ENCODE measurements at regions not wholly inside any gene's neighbourhood (a gene's known extent, or its start where the extent isn't known, plus 50 kb on each side); places are given as distances from the start of the nearest gene placed in this dataset.

GRCh38 chr6:14763139-14763538 is 482.7 kb upstream of the JARID2 start:
- Mint-ChIP-seq H3K4me3 (no peak overlapping the region), H3K4me1 (peaks cover 4% of the 10 kb centered on the region), H3K27me3 (no peaks in the 10 kb centered on the region), H3K27ac (no peak overlapping the region), H3K36me3 (ENCODE audit: low read depth) (no peaks in the 10 kb centered on the region)
- ATAC-seq (no peak), DNase-seq (no peak)
- H3K9me3 ChIP-seq (ENCODE audit: control insufficient read depth, low read length, poor library complexity, severe bottlenecking): no peaks in the 10 kb centered on the region

GRCh38 chr6:14763616-14764015 is 482.3 kb upstream of the JARID2 start:
- Mint-ChIP-seq H3K4me3 (no peak overlapping the region), H3K27me3 (no peaks in the 10 kb centered on the region), H3K4me1 (peaks cover 4% of the 10 kb centered on the region), H3K36me3 (ENCODE audit: low read depth) (no peaks in the 10 kb centered on the region), H3K27ac (no peak overlapping the region)
- no peak for ATAC-seq
- DNase-seq: no peak
- H3K9me3 ChIP-seq (ENCODE audit: control insufficient read depth, low read length, poor library complexity, severe bottlenecking): no peaks in the 10 kb centered on the region

GRCh38 chr6:14765106-14765505 is 480.8 kb upstream of the JARID2 start:
- H3K36me3 Mint-ChIP-seq (ENCODE audit: low read depth): no peaks in the 10 kb centered on the region
- no peaks in the 10 kb centered on the region for H3K27me3 Mint-ChIP-seq
- no peaks in the 10 kb centered on the region for H3K9me3 ChIP-seq (ENCODE audit: control insufficient read depth, low read length, poor library complexity, severe bottlenecking)
- peaks cover 4% of the 10 kb centered on the region for H3K4me1 Mint-ChIP-seq
- DNase-seq: no peak
- ATAC-seq: no peak
- H3K27ac Mint-ChIP-seq: no peak overlapping the region
- no peak overlapping the region for H3K4me3 Mint-ChIP-seq

- ATAC-seq (no peak), DNase-seq (no peak)
- H3K4me1 Mint-ChIP-seq: peaks cover 4% of the 10 kb centered on the region
- H3K9me3 ChIP-seq (ENCODE audit: control insufficient read depth, low read length, poor library complexity, severe bottlenecking): no peaks in the 10 kb centered on the region
- no peak overlapping the region for H3K27ac Mint-ChIP-seq
- no peak overlapping the region for H3K4me3 Mint-ChIP-seq
- no peaks in the 10 kb centered on the region for H3K36me3 Mint-ChIP-seq (ENCODE audit: low read depth)
- H3K27me3 Mint-ChIP-seq: peaks cover 3% of the 10 kb centered on the region
Observed at GRCh38 chr6:14765721-14766390, 480.0 kb upstream of the JARID2 start.

- Mint-ChIP-seq H3K27ac (no peak overlapping the region), H3K36me3 (ENCODE audit: low read depth) (no peaks in the 10 kb centered on the region), H3K27me3 (peaks cover 5% of the 10 kb centered on the region), H3K4me1 (peaks cover 4% of the 10 kb centered on the region), H3K4me3 (no peak overlapping the region)
- ATAC-seq (no peak), DNase-seq (no peak)
- H3K9me3 ChIP-seq (ENCODE audit: control insufficient read depth, low read length, poor library complexity, severe bottlenecking): no peaks in the 10 kb centered on the region
Observed at GRCh38 chr6:14766391-14766994, 479.4 kb upstream of the JARID2 start.

- no peak for ATAC-seq
- peaks cover 4% of the 10 kb centered on the region for H3K4me1 Mint-ChIP-seq
- no peaks in the 10 kb centered on the region for H3K36me3 Mint-ChIP-seq (ENCODE audit: low read depth)
- DNase-seq: no peak
- no peaks in the 10 kb centered on the region for H3K9me3 ChIP-seq (ENCODE audit: control insufficient read depth, low read length, poor library complexity, severe bottlenecking)
- H3K27ac Mint-ChIP-seq: no peak overlapping the region
- no peak overlapping the region for H3K4me3 Mint-ChIP-seq
- H3K27me3 Mint-ChIP-seq: peaks cover 5% of the 10 kb centered on the region
Observed at GRCh38 chr6:14767226-14767625, 478.6 kb upstream of the JARID2 start.

GRCh38 chr6:14770040-14770439 is 475.8 kb upstream of the JARID2 start:
- no peaks in the 10 kb centered on the region for H3K9me3 ChIP-seq (ENCODE audit: control insufficient read depth, low read length, poor library complexity, severe bottlenecking)
- H3K4me1 Mint-ChIP-seq: peaks cover 2% of the 10 kb centered on the region
- no peaks in the 10 kb centered on the region for H3K36me3 Mint-ChIP-seq (ENCODE audit: low read depth)
- no peak overlapping the region for H3K4me3 Mint-ChIP-seq
- H3K27me3 Mint-ChIP-seq: peaks cover 5% of the 10 kb centered on the region
- ATAC-seq (no peak), DNase-seq (no peak)
- H3K27ac Mint-ChIP-seq: no peak overlapping the region

- H3K27me3 Mint-ChIP-seq: peaks cover 7% of the 10 kb centered on the region
- no peaks in the 10 kb centered on the region for H3K36me3 Mint-ChIP-seq (ENCODE audit: low read depth)
- H3K9me3 ChIP-seq (ENCODE audit: control insufficient read depth, low read length, poor library complexity, severe bottlenecking): no peaks in the 10 kb centered on the region
- ATAC-seq: no peak
- peaks cover 2% of the 10 kb centered on the region for H3K4me1 Mint-ChIP-seq
- no peak overlapping the region for H3K4me3 Mint-ChIP-seq
- H3K27ac Mint-ChIP-seq: no peak overlapping the region
- DNase-seq: no peak
Observed at GRCh38 chr6:14770572-14770971, 475.3 kb upstream of the JARID2 start.

GRCh38 chr6:14771016-14771415 is 474.9 kb upstream of the JARID2 start:
- DNase-seq: no peak
- Mint-ChIP-seq H3K36me3 (ENCODE audit: low read depth) (no peaks in the 10 kb centered on the region), H3K4me1 (peaks cover 2% of the 10 kb centered on the region), H3K27ac (no peak overlapping the region), H3K27me3 (peaks cover 12% of the 10 kb centered on the region), H3K4me3 (no peak overlapping the region)
- H3K9me3 ChIP-seq (ENCODE audit: control insufficient read depth, low read length, poor library complexity, severe bottlenecking): no peaks in the 10 kb centered on the region
- ATAC-seq: no peak

GRCh38 chr6:14772188-14772587 is 473.7 kb upstream of the JARID2 start:
- H3K4me3 Mint-ChIP-seq: no peak overlapping the region
- no peak overlapping the region for H3K27ac Mint-ChIP-seq
- DNase-seq (no peak), ATAC-seq (no peak)
- peaks cover 12% of the 10 kb centered on the region for H3K27me3 Mint-ChIP-seq
- H3K36me3 Mint-ChIP-seq (ENCODE audit: low read depth): no peaks in the 10 kb centered on the region
- H3K4me1 Mint-ChIP-seq: no peaks in the 10 kb centered on the region
- H3K9me3 ChIP-seq (ENCODE audit: control insufficient read depth, low read length, poor library complexity, severe bottlenecking): no peaks in the 10 kb centered on the region

GRCh38 chr6:14775528-14775927 is 470.3 kb upstream of the JARID2 start:
- ATAC-seq: no peak
- Mint-ChIP-seq H3K4me3 (no peak overlapping the region), H3K27me3 (peaks cover 24% of the 10 kb centered on the region), H3K4me1 (no peaks in the 10 kb centered on the region), H3K36me3 (ENCODE audit: low read depth) (no peaks in the 10 kb centered on the region), H3K27ac (no peak overlapping the region)
- no peaks in the 10 kb centered on the region for H3K9me3 ChIP-seq (ENCODE audit: control insufficient read depth, low read length, poor library complexity, severe bottlenecking)
- no peak for DNase-seq

- Mint-ChIP-seq H3K4me1 (no peaks in the 10 kb centered on the region), H3K4me3 (no peak overlapping the region), H3K27ac (no peak overlapping the region), H3K27me3 (peaks cover 19% of the 10 kb centered on the region), H3K36me3 (ENCODE audit: low read depth) (no peaks in the 10 kb centered on the region)
- no peak for ATAC-seq
- H3K9me3 ChIP-seq (ENCODE audit: control insufficient read depth, low read length, poor library complexity, severe bottlenecking): no peaks in the 10 kb centered on the region
- DNase-seq: no peak
Observed at GRCh38 chr6:14776307-14776706, 469.6 kb upstream of the JARID2 start.

- no peaks in the 10 kb centered on the region for H3K9me3 ChIP-seq (ENCODE audit: control insufficient read depth, low read length, poor library complexity, severe bottlenecking)
- Mint-ChIP-seq H3K27me3 (peaks cover 12% of the 10 kb centered on the region), H3K36me3 (ENCODE audit: low read depth) (no peaks in the 10 kb centered on the region), H3K4me3 (no peak overlapping the region), H3K4me1 (peaks cover 11% of the 10 kb centered on the region), H3K27ac (no peak overlapping the region)
- DNase-seq (no peak), ATAC-seq (no peak)
Observed at GRCh38 chr6:14781772-14782525, 463.9 kb upstream of the JARID2 start.
